WTC11 (cell line): ENCODE measurements at regions not wholly inside any gene's neighbourhood (a gene's known extent, or its start where the extent isn't known, plus 50 kb on each side); places are given as distances from the start of the nearest gene placed in this dataset.

ENCODE experiments used
- ATAC-seq: fragments of 200-7000 bp; cut with Tn5 transposase; 2 replicates; pipeline ENCODE4 v1.10.0; 2021; ENCODE audit warnings: mild to moderate bottlenecking, moderate library complexity
- CTCF ChIA-PET: fragments of 300-600 bp; sonication (Branson Sonifier 250); formaldehyde crosslinking; loops from one replicate; lab custom pipeline; 2021; ENCODE audit warnings: antibody characterized with exemption; lab: Charles Lee
- POLR2A ChIA-PET: fragments of 350-600 bp; sonication (Branson Sonifier 250); formaldehyde crosslinking; loops from one replicate; lab custom pipeline; 2021; ENCODE audit warnings: antibody characterized with exemption; lab: Charles Lee
- DNase-seq: peaks from one replicate; pipeline ENCODE4 v3.0.0; 2021; ENCODE audit warnings: low spot score
- H3K27ac Mint-ChIP-seq: 2 replicates; pipeline ENCODE4 v1.8.0; 2021; ENCODE audit warnings: mixed read lengths
- H3K27me3 Mint-ChIP-seq: 2 replicates; pipeline ENCODE4 v1.8.0; 2021; ENCODE audit warnings: low read depth, mild to moderate bottlenecking, moderate library complexity, mixed read lengths
- H3K36me3 Mint-ChIP-seq: 2 replicates; pipeline ENCODE4 v1.8.0; 2021; ENCODE audit warnings: mixed read lengths
- H3K4me1 Mint-ChIP-seq: 2 replicates; pipeline ENCODE4 v1.8.0; 2022; ENCODE audit warnings: mixed read lengths
- H3K4me3 Mint-ChIP-seq: 2 replicates; pipeline ENCODE4 v1.8.0; 2021; ENCODE audit warnings: mild to moderate bottlenecking, moderate library complexity, mixed read lengths
- H3K9me3 Mint-ChIP-seq: 2 replicates; pipeline ENCODE4 v1.8.0; 2021; ENCODE audit warnings: mixed read lengths
- ESRRA ChIP-seq: sonication (generic); formaldehyde crosslinking; IDR thresholded peaks from 2 replicates; pipeline ENCODE4 v1.8.1; 2022; ENCODE audit warnings: mild to moderate bottlenecking, missing genetic modification reagents, borderline replicate concordance
- GABPB1 ChIP-seq: sonication (generic); formaldehyde crosslinking; IDR thresholded peaks from 2 replicates; pipeline ENCODE4 v1.8.1; 2023; ENCODE audit warnings: mild to moderate bottlenecking, missing genetic modification reagents
- GRHL2 ChIP-seq: fragments of 250-450 bp; sonication (Bioruptor Pico); IDR thresholded peaks from 2 replicates; pipeline ENCODE4 v1.8.0; 2022; ENCODE audit warnings: mild to moderate bottlenecking, moderate library complexity; ENCODE audit not compliant: insufficient replicate concordance, severe bottlenecking
- HMGA2 ChIP-seq: fragments of 250-450 bp; sonication (Bioruptor Pico); IDR thresholded peaks from 2 replicates; pipeline ENCODE4 v1.4.0; 2021; ENCODE audit warnings: mild to moderate bottlenecking, moderate library complexity
- NR1H2 ChIP-seq: sonication (generic); formaldehyde crosslinking; IDR thresholded peaks from 2 replicates; pipeline ENCODE4 v1.9.0; 2021; ENCODE audit warnings: mild to moderate bottlenecking, moderate library complexity, missing genetic modification reagents
- NR2C2 ChIP-seq: sonication (generic); formaldehyde crosslinking; IDR thresholded peaks from 2 replicates; pipeline ENCODE4 v1.8.0; 2022; ENCODE audit warnings: mild to moderate bottlenecking, missing genetic modification reagents
- SP1 ChIP-seq: sonication (generic); formaldehyde crosslinking; conservative IDR thresholded peaks from 2 replicates; pipeline ENCODE4 v1.8.1; 2022; ENCODE audit warnings: missing genetic modification reagents
- ZBTB21 ChIP-seq: sonication (generic); formaldehyde crosslinking; IDR thresholded peaks from 2 replicates; pipeline ENCODE4 v1.8.1; 2023; ENCODE audit warnings: mild to moderate bottlenecking, missing genetic modification reagents, borderline replicate concordance
- ZNF219 ChIP-seq: sonication (generic); formaldehyde crosslinking; IDR thresholded peaks from 2 replicates; pipeline ENCODE4 v1.8.0; 2023; ENCODE audit warnings: missing genetic modification reagents, mild to moderate bottlenecking, borderline replicate concordance
- TF ChIP-seq, protein P1 (sequence below): sonication (generic); formaldehyde crosslinking; IDR thresholded peaks from 2 replicates; pipeline ENCODE4 v1.8.0; 2022; ENCODE audit warnings: mild to moderate bottlenecking, missing genetic modification reagents
- TF ChIP-seq, protein P2 (sequence below): sonication (generic); formaldehyde crosslinking; IDR thresholded peaks from 2 replicates; pipeline ENCODE4 v1.8.0; 2023; ENCODE audit warnings: missing genetic modification reagents
- TF ChIP-seq, protein P3 (sequence below): sonication (generic); formaldehyde crosslinking; IDR thresholded peaks from 2 replicates; pipeline ENCODE4 v1.8.1; 2022; ENCODE audit warnings: missing genetic modification reagents, borderline replicate concordance
- TF ChIP-seq, protein P4 (sequence below): sonication (generic); formaldehyde crosslinking; IDR thresholded peaks from 2 replicates; pipeline ENCODE4 v1.8.0; 2023; ENCODE audit warnings: missing genetic modification reagents, mild to moderate bottlenecking, borderline replicate concordance
- TF ChIP-seq, protein P5 (sequence below): sonication (generic); formaldehyde crosslinking; IDR thresholded peaks from 2 replicates; pipeline ENCODE4 v1.8.0; 2022; ENCODE audit warnings: mild to moderate bottlenecking, missing genetic modification reagents

DNA sequence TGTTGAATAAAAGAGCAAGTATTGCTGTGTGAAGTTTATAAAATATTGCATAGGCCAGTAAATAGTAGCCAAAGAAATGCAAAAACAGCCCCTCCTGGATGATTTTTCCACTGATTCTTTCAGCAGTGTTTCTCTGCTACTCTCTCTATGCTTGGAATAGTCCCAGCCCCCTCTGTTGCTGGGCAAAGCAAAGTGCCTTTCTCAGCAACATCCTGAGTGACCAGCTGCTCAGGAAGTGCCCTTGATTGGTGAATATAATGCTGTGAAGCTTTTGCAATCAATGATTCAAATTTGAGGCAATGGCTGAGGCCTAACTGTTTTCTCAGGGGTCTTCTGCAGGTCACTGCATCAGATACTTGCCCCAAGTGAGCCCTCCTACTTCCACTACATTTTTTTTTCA, 656.7 kb downstream of the ZNF674 start:
- ChIA-PET POLR2A (no interaction called here), CTCF (no interaction called here)
- DNase-seq (no peak), ATAC-seq (no peak)
- H3K4me1 Mint-ChIP-seq, result peaks cover 12% of the 10 kb centered on the region
- TF ChIP-seq, protein P1, sequence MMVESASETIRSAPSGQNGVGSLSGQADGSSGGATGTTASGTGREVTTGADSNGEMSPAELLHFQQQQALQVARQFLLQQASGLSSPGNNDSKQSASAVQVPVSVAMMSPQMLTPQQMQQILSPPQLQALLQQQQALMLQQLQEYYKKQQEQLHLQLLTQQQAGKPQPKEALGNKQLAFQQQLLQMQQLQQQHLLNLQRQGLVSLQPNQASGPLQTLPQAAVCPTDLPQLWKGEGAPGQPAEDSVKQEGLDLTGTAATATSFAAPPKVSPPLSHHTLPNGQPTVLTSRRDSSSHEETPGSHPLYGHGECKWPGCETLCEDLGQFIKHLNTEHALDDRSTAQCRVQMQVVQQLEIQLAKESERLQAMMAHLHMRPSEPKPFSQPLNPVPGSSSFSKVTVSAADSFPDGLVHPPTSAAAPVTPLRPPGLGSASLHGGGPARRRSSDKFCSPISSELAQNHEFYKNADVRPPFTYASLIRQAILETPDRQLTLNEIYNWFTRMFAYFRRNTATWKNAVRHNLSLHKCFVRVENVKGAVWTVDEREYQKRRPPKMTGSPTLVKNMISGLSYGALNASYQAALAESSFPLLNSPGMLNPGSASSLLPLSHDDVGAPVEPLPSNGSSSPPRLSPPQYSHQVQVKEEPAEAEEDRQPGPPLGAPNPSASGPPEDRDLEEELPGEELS (CRISPR knock-in tag), result no peak
- TF ChIP-seq GRHL2 (CRISPR knock-in tag) (no peak), NR1H2 (no peak), ZBTB21 (CRISPR knock-in tag) (no peak)
- TF ChIP-seq, protein P2, sequence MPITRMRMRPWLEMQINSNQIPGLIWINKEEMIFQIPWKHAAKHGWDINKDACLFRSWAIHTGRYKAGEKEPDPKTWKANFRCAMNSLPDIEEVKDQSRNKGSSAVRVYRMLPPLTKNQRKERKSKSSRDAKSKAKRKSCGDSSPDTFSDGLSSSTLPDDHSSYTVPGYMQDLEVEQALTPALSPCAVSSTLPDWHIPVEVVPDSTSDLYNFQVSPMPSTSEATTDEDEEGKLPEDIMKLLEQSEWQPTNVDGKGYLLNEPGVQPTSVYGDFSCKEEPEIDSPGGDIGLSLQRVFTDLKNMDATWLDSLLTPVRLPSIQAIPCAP (CRISPR knock-in tag), result no peak
- TF ChIP-seq, protein P3, sequence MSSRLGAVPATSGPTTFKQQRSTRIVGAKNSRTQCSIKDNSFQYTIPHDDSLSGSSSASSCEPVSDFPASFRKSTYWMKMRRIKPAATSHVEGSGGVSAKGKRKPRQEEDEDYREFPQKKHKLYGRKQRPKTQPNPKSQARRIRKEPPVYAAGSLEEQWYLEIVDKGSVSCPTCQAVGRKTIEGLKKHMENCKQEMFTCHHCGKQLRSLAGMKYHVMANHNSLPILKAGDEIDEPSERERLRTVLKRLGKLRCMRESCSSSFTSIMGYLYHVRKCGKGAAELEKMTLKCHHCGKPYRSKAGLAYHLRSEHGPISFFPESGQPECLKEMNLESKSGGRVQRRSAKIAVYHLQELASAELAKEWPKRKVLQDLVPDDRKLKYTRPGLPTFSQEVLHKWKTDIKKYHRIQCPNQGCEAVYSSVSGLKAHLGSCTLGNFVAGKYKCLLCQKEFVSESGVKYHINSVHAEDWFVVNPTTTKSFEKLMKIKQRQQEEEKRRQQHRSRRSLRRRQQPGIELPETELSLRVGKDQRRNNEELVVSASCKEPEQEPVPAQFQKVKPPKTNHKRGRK (CRISPR knock-in tag), result no peak
- H3K27ac Mint-ChIP-seq, result no peak overlapping the region
- H3K4me3 Mint-ChIP-seq, result no peak overlapping the region
- no peaks in the 10 kb centered on the region for H3K36me3 Mint-ChIP-seq
- H3K9me3 Mint-ChIP-seq, result no peaks in the 10 kb centered on the region
- H3K27me3 Mint-ChIP-seq, result no peaks in the 10 kb centered on the region

DNA sequence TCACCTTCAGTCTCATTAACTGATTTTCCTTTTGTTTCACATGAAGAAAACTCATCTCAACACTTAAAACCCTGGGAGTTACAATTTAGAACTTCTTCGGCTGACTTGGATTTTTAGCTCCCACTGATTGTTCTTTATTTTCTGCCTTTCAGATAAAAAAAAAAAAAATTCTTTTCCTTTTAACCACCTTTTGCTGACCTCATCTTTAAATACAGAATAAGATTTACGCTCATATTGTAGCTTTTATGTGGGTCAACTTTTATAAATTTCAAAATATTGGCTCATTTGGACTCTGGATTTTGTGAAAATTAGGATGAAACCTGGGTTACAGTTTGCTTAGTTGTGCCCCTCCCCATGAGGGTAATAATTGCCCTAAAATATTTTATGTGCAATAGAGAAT, 659.3 kb downstream of the ZNF674 start:
- Mint-ChIP-seq H3K4me3 (no peak overlapping the region), H3K27me3 (no peaks in the 10 kb centered on the region)
- ATAC-seq, result no peak
- CTCF ChIA-PET, result no interaction called here
- TF ChIP-seq SP1 (CRISPR knock-in tag) (no peak), NR2C2 (CRISPR knock-in tag) (no peak), ESRRA (CRISPR knock-in tag) (no peak), ZNF219 (CRISPR knock-in tag) (no peak), HMGA2 (CRISPR knock-in tag) (no peak), GABPB1 (CRISPR knock-in tag) (no peak)
- TF ChIP-seq, protein P4, sequence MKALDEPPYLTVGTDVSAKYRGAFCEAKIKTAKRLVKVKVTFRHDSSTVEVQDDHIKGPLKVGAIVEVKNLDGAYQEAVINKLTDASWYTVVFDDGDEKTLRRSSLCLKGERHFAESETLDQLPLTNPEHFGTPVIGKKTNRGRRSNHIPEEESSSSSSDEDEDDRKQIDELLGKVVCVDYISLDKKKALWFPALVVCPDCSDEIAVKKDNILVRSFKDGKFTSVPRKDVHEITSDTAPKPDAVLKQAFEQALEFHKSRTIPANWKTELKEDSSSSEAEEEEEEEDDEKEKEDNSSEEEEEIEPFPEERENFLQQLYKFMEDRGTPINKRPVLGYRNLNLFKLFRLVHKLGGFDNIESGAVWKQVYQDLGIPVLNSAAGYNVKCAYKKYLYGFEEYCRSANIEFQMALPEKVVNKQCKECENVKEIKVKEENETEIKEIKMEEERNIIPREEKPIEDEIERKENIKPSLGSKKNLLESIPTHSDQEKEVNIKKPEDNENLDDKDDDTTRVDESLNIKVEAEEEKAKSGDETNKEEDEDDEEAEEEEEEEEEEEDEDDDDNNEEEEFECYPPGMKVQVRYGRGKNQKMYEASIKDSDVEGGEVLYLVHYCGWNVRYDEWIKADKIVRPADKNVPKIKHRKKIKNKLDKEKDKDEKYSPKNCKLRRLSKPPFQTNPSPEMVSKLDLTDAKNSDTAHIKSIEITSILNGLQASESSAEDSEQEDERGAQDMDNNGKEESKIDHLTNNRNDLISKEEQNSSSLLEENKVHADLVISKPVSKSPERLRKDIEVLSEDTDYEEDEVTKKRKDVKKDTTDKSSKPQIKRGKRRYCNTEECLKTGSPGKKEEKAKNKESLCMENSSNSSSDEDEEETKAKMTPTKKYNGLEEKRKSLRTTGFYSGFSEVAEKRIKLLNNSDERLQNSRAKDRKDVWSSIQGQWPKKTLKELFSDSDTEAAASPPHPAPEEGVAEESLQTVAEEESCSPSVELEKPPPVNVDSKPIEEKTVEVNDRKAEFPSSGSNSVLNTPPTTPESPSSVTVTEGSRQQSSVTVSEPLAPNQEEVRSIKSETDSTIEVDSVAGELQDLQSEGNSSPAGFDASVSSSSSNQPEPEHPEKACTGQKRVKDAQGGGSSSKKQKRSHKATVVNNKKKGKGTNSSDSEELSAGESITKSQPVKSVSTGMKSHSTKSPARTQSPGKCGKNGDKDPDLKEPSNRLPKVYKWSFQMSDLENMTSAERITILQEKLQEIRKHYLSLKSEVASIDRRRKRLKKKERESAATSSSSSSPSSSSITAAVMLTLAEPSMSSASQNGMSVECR (CRISPR knock-in tag), result no peak
- TF ChIP-seq, protein P5, sequence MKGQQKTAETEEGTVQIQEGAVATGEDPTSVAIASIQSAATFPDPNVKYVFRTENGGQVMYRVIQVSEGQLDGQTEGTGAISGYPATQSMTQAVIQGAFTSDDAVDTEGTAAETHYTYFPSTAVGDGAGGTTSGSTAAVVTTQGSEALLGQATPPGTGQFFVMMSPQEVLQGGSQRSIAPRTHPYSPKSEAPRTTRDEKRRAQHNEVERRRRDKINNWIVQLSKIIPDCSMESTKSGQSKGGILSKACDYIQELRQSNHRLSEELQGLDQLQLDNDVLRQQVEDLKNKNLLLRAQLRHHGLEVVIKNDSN, result no peak
- TF ChIP-seq, protein P2 (CRISPR knock-in tag), result no peak
- TF ChIP-seq, all 79 proteins: peak for 0
- Mint-ChIP-seq H3K36me3 (no peaks in the 10 kb centered on the region), H3K9me3 (no peaks in the 10 kb centered on the region), H3K4me1 (peaks cover 18% of the 10 kb centered on the region), H3K27ac (no peak overlapping the region)
- no peak for DNase-seq
- POLR2A ChIA-PET, result no interaction called here
